GM12878 (cell line): ENCODE measurements at regions not wholly inside any gene's neighbourhood (a gene's known extent, or its start where the extent isn't known, plus 50 kb on each side); places are given as distances from the start of the nearest gene placed in this dataset.

Experiments used
- ATAC-seq: fragments of 200-7000 bp; cut with Tn5 transposase; 3 replicates; pipeline ENCODE4 v1.9.1; 2020; ENCODE audit warnings: mild to moderate bottlenecking, moderate library complexity
- BruUV-seq: library from RNA; stranded (reverse); fragments of 400-500 nt; replicated peaks from 2 replicates; lab custom pipeline; 2021; lab: Mats Ljungman, UMichigan
- CTCF ChIA-PET: fragments of 300-600 bp; sonication (Branson Sonifier 250); formaldehyde crosslinking; extraction: SDS; loops from one replicate; lab custom pipeline; 2021; ENCODE audit warnings: inconsistent platforms; lab: Yijun Ruan, JAX
- POLR2A ChIA-PET: fragments of 350-600 bp; formaldehyde crosslinking; extraction: SDS; loops from one replicate; lab custom pipeline; 2021; ENCODE audit warnings: inconsistent platforms; lab: Charles Lee
- RAD21 ChIA-PET: fragments of 300-600 bp; sonication (Branson Sonifier 250); formaldehyde crosslinking; loops from one replicate; lab custom pipeline; 2023; ENCODE audit warnings: antibody characterized with exemption; ENCODE audit not compliant: unreplicated experiment; lab: Charles Lee
- SMC1A ChIA-PET: fragments of 300-600 bp; sonication (Branson Sonifier 250); formaldehyde crosslinking; loops from one replicate; lab custom pipeline; 2023; ENCODE audit not compliant: unreplicated experiment, uncharacterized antibody; lab: Charles Lee
- DNase-seq: peaks from one replicate; pipeline ENCODE4 v3.0.0-alpha.2; 2011; ENCODE audit warnings: low read depth, low spot score
- FAIRE-seq: peaks from 3 replicates; lab custom pipeline; 2011; peaks lifted over from hg19 to GRCh38; lab: Jason Lieb, UNC
- H2AFZ ChIP-seq: 2 replicates; pipeline ENCODE4 v1.6.0; 2011; ENCODE audit warnings: low read depth, low read length, control low read depth; ENCODE audit not compliant: control insufficient read depth
- H3K27ac ChIP-seq: 2 replicates; pipeline ENCODE4 v1.5.1; 2011; ENCODE audit warnings: control low read depth; ENCODE audit not compliant: control insufficient read depth, insufficient read depth
- H3K27me3 ChIP-seq, 2 experiments: replicated peaks in 1 of 2; 2 replicates each; pipeline versions ENCODE4 v1.6.0 to v1.6.1; 2011; ENCODE audit warnings: low read length in 1 of 2; ENCODE audit not compliant: control insufficient read depth in 2 of 2, insufficient read depth in 2 of 2
- H3K36me3 ChIP-seq, 2 experiments: 2 replicates each; pipeline ENCODE4 v1.5.1; 2011; ENCODE audit warnings: low read length in 1 of 2; ENCODE audit not compliant: control insufficient read depth in 2 of 2, insufficient read depth in 2 of 2
- H3K4me1 ChIP-seq: 2 replicates; pipeline ENCODE4 v1.6.1; 2011; ENCODE audit warnings: mild to moderate bottlenecking, low read length, moderate library complexity, mixed read lengths; ENCODE audit not compliant: control insufficient read depth, insufficient read depth
- H3K4me2 ChIP-seq: 2 replicates; pipeline ENCODE4 v1.6.0; 2011; ENCODE audit warnings: control low read depth; ENCODE audit not compliant: control insufficient read depth, insufficient read depth
- H3K4me3 ChIP-seq: fragments of 200-600 bp; sonication (generic); 2 replicates; pipeline ENCODE4 v1.5.1; 2016
- H3K79me2 ChIP-seq: 2 replicates; pipeline ENCODE4 v1.6.0; 2011; ENCODE audit warnings: low read length; ENCODE audit not compliant: control insufficient read depth, insufficient read depth
- H3K9ac ChIP-seq: 2 replicates; pipeline ENCODE4 v1.8.0; 2011; ENCODE audit warnings: low read length, control low read depth, mixed read lengths; ENCODE audit not compliant: control insufficient read depth, insufficient read depth
- H3K9me3 ChIP-seq: replicated peaks from 3 replicates; pipeline ENCODE4 v1.5.1; 2011; ENCODE audit warnings: mild to moderate bottlenecking, low read length; ENCODE audit not compliant: control insufficient read depth, insufficient read depth
- H4K20me1 ChIP-seq: 2 replicates; pipeline ENCODE4 v1.6.0; 2011; ENCODE audit not compliant: control insufficient read depth, insufficient read depth
- EED ChIP-seq: sonication (generic); IDR thresholded peaks from 2 replicates; pipeline ENCODE4 v1.6.1; 2016; ENCODE audit warnings: antibody characterized with exemption, low read depth
- HCFC1 ChIP-seq: fragments of 150-350 bp; IDR thresholded peaks from 2 replicates; pipeline ENCODE4 v1.6.1; 2014; ENCODE audit warnings: low read length
- JUND ChIP-seq: IDR thresholded peaks from 2 replicates; pipeline ENCODE4 v1.6.1; 2012; ENCODE audit warnings: low read depth, mild to moderate bottlenecking, low read length, improper control_type of control experiment, moderate library complexity
- MXI1 ChIP-seq: fragments of 150-350 bp; IDR thresholded peaks from 2 replicates; pipeline ENCODE4 v1.6.1; 2011; ENCODE audit warnings: low read depth, mild to moderate bottlenecking, inconsistent platforms, low read length, improper control_type of control experiment
- NKRF ChIP-seq: fragments of 450-650 bp; conservative IDR thresholded peaks from 2 replicates; pipeline ENCODE4 v1.6.1; 2017; ENCODE audit warnings: mild to moderate bottlenecking, moderate library complexity
- SRF ChIP-seq, 2 experiments: IDR thresholded peaks; 2 replicates each; pipeline ENCODE4 v1.6.1; 2011; ENCODE audit warnings: low read depth in 2 of 2, low read length in 2 of 2, mild to moderate bottlenecking in 1 of 2, moderate library complexity in 1 of 2
- STAT3 ChIP-seq: IDR thresholded peaks from 2 replicates; pipeline ENCODE4 v1.6.1; 2011; ENCODE audit warnings: low read depth, low read length, improper control_type of control experiment
- TCF7 ChIP-seq: IDR thresholded peaks from 2 replicates; pipeline ENCODE4 v1.6.1; 2014; ENCODE audit warnings: antibody characterized with exemption, borderline replicate concordance
- ZBTB11 ChIP-seq: fragments of 450-650 bp; formaldehyde crosslinking; IDR thresholded peaks from 2 replicates; pipeline ENCODE4 v1.5.0; 2022; ENCODE audit warnings: mild to moderate bottlenecking, missing genetic modification characterization
- ZNF622 ChIP-seq: fragments of 450-650 bp; IDR thresholded peaks from 2 replicates; pipeline ENCODE4 v1.6.1; 2017; ENCODE audit warnings: mild to moderate bottlenecking, inconsistent platforms
- ZSCAN29 ChIP-seq: fragments of 450-650 bp; IDR thresholded peaks from 2 replicates; pipeline ENCODE4 v1.6.1; 2017; ENCODE audit warnings: mild to moderate bottlenecking, moderate library complexity
- WGBS: methylation state at CpG from one replicate; pipeline ENCODE4 v1.1.6; 2016; ENCODE audit warnings: low lambda C conversion rate; ENCODE audit not compliant: insufficient replicate concordance, insufficient coverage; ENCODE audit errors: missing lambda C conversion rate; 5-methylcytosine and 5-hydroxymethylcytosine counted together
- in situ Hi-C: fragments of 300-500 bp; cut with MboI; formaldehyde crosslinking; loops from 9 replicates; pipeline ENCODE4 v1.14.3; 2018; ENCODE audit warnings: mixed read lengths
- intact Hi-C: fragments of 100-400 bp; cut with micrococcal nuclease; formaldehyde crosslinking; loops from one replicate; pipeline ENCODE4 v1.14.2; 2022; ENCODE audit not compliant: unreplicated experiment
- TF ChIP-seq, protein P1 (sequence below): fragments of 150-350 bp; IDR thresholded peaks from 2 replicates; pipeline ENCODE4 v1.6.1; 2014; ENCODE audit warnings: mild to moderate bottlenecking, low read depth, low read length

DNA sequence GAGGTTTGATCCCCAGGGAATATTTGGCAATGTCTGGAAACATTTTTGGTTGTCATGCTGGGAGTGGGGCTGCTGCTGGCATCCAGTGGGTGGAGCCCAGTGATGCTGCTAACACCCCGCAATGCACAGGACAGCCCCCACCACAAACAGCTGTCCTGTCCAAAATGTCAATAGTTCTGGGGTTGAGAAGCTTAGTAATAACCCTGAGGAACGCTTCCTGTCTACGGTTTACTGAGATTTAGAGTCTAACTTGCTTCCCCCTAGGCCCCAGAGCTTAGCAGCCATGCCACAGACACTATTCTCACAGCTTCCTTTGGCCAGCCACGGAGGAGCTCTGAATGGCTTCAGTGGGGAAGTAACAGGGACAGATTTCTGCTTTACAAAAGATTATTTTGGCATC is 66.5 kb downstream of the MSX2 start:
- no peak overlapping the region for H3K4me3 ChIP-seq
- no peaks in the 10 kb centered on the region for H3K4me1 ChIP-seq
- no peak for DNase-seq
- H3K9me3 ChIP-seq: no peaks in the 10 kb centered on the region
- 14% methylated on average over 4 of the region's 4 CpGs for WGBS
- SMC1A ChIA-PET: interaction anchor here (2.2 kb wide), 1 partner anchor 14 kb away, joined by 5 read pairs; no protein-coding TSS in a partner anchor
- CTCF ChIA-PET: no interaction called here
- RAD21 ChIA-PET: interaction anchor here (2.4 kb wide), 1 partner anchor 371 kb away, joined by 10 read pairs; no protein-coding TSS in a partner anchor
- no TSS peak for BruUV-seq
- no peaks in the 10 kb centered on the region for H4K20me1 ChIP-seq
- no peaks in the 10 kb centered on the region for H3K27me3 ChIP-seq
- no peak overlapping the region for H2AFZ ChIP-seq
- no peak overlapping the region for H3K27ac ChIP-seq
- no peak for FAIRE-seq
- no peak for ATAC-seq
- in situ Hi-C loops (no loop called here), intact Hi-C loops (no loop called here)
- TF ChIP-seq MXI1 (no peak), HCFC1 (no peak), SRF (IDR thresholded peaks at IDR 0.05; ENCODE audit: low read depth in 2 of 2, low read length in 2 of 2) (no peak), ZSCAN29 (no peak)
- TF ChIP-seq, protein P1, sequence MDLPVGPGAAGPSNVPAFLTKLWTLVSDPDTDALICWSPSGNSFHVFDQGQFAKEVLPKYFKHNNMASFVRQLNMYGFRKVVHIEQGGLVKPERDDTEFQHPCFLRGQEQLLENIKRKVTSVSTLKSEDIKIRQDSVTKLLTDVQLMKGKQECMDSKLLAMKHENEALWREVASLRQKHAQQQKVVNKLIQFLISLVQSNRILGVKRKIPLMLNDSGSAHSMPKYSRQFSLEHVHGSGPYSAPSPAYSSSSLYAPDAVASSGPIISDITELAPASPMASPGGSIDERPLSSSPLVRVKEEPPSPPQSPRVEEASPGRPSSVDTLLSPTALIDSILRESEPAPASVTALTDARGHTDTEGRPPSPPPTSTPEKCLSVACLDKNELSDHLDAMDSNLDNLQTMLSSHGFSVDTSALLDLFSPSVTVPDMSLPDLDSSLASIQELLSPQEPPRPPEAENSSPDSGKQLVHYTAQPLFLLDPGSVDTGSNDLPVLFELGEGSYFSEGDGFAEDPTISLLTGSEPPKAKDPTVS: no peak
- H3K9ac ChIP-seq: no peak overlapping the region
- no peaks in the 10 kb centered on the region for H3K36me3 ChIP-seq
- H3K4me2 ChIP-seq: no peak overlapping the region
- H3K79me2 ChIP-seq: no peaks in the 10 kb centered on the region
- POLR2A ChIA-PET: no interaction called here

GRCh38 chr5:174789596-174789995 is 65.2 kb downstream of the MSX2 start:
- FAIRE-seq (no peak), DNase-seq (no peak), ATAC-seq (no peak)
- no TSS peak for BruUV-seq
- CTCF ChIA-PET: no interaction called here
- no peaks in the 10 kb centered on the region for H3K9me3 ChIP-seq
- H3K4me2 ChIP-seq: no peak overlapping the region
- RAD21 ChIA-PET: no interaction called here
- H3K27ac ChIP-seq: no peak overlapping the region
- H3K36me3 ChIP-seq: no peaks in the 10 kb centered on the region
- SMC1A ChIA-PET: interaction anchor here (0.6 kb wide), 1 partner anchor 373 kb away, joined by 3 read pairs; no protein-coding TSS in a partner anchor
- H3K79me2 ChIP-seq: no peaks in the 10 kb centered on the region
- WGBS: 44% methylated on average over 4 of the region's 4 CpGs
- no peak overlapping the region for H3K4me3 ChIP-seq
- intact Hi-C loops (no loop called here), in situ Hi-C loops (no loop called here)
- H3K4me1 ChIP-seq: no peaks in the 10 kb centered on the region
- H4K20me1 ChIP-seq: no peaks in the 10 kb centered on the region
- H2AFZ ChIP-seq: no peak overlapping the region
- no peak overlapping the region for H3K9ac ChIP-seq
- POLR2A ChIA-PET: interaction anchor here (0.7 kb wide), 1 partner anchor 142 kb away, joined by 3 read pairs; no protein-coding TSS in a partner anchor
- no peaks in the 10 kb centered on the region for H3K27me3 ChIP-seq
- no peak for TF ChIP-seq EED
- TF ChIP-seq TCF7: no peak
- no peak for TF ChIP-seq ZNF622
- no peak for TF ChIP-seq STAT3
- TF ChIP-seq JUND: no peak
- TF ChIP-seq ZBTB11 (CRISPR knock-in tag): no peak
- no peak for TF ChIP-seq NKRF
